ENCODE measurements at regions not wholly inside any gene's neighbourhood (a gene's known extent, or its start where the extent isn't known, plus 50 kb on each side); places are given as distances from the start of the nearest gene placed in this dataset.
"Not testable (repeated sequence)": the region's sequence is repeated elsewhere in the genome, so short reads cannot be mapped to it uniquely, and the experiment has no call there.

GRCh38 chr1:60913708-60914107 lies 168.7 kb upstream of the NFIA start:
- not testable (repeated sequence) for DNase-seq

DNA sequence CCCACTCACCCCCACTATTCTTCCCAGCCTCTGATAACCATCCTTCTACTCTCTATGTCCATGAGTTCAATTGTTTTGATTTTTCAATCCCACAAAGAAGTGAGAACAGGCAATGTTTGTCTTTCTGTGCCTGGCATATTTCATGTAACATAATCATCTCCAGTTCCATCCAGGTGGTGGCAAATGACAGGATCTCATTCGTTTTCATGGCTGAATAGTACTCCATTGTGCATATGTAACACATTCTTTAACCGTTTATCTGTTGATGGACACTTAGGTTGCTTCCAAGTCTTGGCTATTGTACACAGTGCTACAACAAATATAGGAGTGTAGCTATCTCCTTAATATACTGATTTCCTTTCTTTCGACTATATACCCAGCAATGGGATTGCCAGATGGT lies 169.3 kb upstream of the NFIA start:
- DNase-seq, result no peak

GRCh38 chr1:60911966-60912697 lies 170.2 kb upstream of the NFIA start:
- DNase-seq, result peak; percentile 76

- DNase-seq, result no peak
Observed at GRCh38 chr1:60908159-60908558, 174.2 kb upstream of the NFIA start.

DNA sequence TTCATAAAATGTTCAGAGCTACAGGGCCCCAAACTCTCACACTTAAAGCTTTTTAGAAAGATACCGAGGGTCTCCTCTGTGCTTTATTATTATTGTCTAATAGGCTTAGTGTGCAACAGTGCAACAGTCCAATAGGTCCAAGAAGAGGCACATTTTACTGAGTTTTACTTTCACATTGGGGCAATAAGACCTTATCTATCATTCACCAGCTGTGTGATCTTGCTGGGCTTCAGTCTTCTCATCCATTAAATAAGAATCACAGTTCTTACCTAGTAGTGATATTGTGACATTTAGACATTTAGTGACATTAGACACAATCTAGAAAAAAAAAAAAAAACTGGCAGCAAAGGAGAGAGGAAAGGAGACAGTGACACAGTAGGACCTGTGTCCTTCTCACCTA lies 175.8 kb upstream of the NFIA start:
- DNase-seq, result no peak

DNA sequence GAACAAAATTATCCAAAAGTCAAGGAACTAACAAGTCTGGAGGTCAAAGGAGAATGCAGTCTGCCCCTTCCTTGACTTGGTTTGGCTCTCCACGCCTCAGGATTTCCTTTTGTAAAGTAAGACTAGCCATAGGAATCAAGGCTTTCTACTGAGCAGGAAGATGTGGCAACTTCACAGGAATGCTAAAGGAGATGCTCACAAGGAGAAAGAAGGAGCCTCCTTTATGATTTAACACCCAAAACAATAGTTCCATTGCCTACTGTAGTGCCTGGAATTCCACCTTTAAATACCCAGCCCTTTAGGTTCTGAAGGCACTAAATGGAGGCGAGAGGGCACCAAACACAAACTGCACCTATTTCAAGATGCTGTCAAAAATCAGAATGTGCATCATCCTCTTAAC lies 176.3 kb upstream of the NFIA start:
- no peak for DNase-seq

- no peak for DNase-seq
Observed at GRCh38 chr1:60904099-60904851, 178.1 kb upstream of the NFIA start.

GRCh38 chr1:60903591-60903990 lies 178.8 kb upstream of the NFIA start:
- no peak for DNase-seq

DNA sequence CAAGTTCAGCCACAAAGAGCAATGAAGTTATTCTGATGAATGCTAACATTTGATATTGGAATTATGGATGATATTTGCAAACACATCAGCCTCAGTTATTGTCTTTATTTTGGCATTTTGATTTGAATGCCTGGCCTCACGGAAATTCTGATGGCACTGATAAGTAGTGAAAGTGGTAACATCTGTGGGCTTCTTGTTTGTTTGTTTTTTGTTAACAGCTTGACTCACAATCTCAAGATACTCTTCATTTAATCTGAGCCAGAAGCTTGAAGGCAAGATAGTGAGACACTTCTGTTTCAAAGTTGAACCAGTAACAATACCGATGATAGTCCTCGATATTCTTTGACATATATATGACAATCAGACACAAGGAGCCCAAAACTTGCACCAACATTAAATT lies 182.9 kb upstream of the NFIA start:
- DNase-seq, result no peak

DNA sequence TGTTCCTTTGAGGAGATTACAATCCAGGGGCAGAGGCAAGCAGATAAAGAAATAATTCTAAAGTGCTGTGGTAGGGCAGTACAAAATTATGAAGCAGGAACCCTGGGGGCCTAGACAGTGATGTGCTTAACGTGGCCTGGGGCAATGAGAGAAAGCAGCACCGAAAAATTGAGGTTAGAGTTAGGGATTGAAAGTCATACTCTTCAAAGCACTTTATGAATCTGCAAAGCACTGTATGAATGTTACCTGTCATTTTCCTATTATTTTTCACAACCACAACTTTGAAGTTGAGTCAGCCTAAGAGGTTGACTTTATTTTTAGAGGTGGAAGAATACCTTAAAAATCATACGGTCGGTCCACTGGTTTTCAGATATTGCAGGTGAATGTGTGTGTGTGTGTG lies 183.4 kb upstream of the NFIA start:
- DNase-seq, result no peak

DNA sequence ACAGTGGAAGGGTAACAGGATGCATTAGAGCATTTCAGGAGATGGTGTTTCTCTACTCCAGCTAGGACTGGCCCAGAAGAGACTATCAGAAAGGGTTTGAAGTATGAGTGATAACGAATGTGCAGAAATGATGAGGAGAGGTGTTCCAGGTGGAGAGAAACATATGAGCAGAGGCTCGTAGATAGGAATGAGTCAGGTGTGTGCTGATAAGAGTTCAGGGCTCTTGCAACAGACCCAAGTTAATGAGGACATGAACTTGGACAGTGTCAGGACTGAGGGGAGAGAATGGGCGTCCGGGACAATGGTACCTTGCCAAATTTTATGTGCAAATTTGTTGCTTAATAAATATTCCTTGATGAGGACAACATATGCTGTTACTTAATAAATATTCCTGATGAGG lies 183.9 kb upstream of the NFIA start:
- DNase-seq, result no peak

- DNase-seq, result no peak
Observed at GRCh38 chr1:60896701-60897363, 185.5 kb upstream of the NFIA start.

DNA sequence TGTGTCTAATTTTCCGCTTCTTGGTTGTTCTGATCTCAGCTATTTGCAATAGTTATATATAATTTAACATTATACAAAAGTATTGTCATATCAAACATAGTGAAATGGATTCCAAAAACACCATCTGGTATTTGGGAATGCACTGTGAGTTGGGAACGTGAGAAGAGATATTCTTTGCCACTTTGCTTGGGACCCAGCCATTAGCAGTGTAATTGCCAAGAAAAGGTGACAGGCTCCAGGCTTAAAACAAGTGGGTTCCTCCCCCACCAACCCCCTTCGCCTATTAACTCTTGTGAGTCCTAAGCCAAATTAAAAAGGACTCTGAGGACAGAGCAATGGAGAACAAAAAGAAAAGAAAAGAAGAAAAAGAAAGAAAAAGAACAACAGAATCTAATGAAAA lies 186.7 kb upstream of the NFIA start:
- DNase-seq, result no peak

GRCh38 chr1:60895252-60895651 lies 187.1 kb upstream of the NFIA start:
- no peak for DNase-seq

DNA sequence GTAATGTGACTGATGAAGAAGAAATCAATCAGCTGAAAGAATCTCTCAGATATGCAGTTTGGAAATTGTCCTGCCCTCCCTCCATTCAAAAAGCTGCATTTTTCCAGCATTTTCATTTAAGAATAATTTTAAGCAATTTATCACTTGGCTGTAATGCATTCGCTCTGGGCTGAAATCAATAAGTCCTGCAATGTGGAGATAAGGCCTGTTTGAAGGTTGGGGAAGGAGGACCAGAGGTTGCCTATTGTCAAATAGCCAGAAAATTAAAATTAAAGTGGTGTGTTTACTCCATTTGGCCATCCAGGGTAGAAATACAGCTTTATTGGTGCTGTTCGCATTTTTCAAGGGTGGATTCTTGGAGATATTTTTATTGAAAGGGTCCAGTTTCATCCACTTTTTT lies 187.6 kb upstream of the NFIA start:
- DNase-seq, result no peak

DNA sequence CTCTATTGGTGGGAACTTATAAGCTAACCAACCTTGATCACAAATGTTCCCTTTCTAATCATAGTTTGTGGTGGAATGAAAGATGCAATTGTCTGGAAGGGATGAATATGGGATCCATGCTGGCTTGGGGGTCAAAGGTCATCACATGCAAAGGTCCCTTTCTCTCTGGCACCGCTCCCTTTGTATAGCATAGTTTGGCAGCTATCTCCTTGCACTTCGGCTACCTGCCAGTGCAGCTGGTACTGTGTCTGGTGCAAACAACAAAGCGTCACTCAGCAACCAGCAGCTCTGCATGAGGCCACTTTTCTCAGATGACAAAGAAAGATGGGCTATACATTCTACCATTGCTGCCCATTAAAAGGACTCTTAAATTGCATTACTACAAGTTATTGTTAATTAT lies 188.2 kb upstream of the NFIA start:
- DNase-seq, result no peak

GRCh38 chr1:60893136-60893930 lies 189.0 kb upstream of the NFIA start:
- no peak for DNase-seq

- DNase-seq, result no peak
Observed at GRCh38 chr1:60891765-60892164, 190.6 kb upstream of the NFIA start.

DNA sequence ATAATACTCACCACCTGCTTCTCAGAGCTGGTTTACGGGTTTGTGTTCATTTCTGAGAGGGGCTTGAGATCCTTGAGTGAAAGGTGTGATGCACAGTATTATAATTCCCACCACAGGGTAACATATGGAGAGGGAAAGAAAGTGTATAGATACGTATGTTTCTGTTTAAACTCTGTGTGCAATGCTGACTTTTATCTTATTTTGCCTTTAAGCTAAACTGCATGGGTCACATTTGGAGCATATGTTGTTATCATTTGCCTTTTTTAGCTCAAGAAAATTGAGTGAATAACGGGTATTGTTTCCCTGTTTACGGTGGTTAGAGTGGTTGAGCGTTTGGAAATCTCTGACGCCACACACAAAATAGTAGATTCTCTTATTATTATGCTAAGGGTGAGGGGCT lies 191.1 kb upstream of the NFIA start:
- DNase-seq, result no peak

DNA sequence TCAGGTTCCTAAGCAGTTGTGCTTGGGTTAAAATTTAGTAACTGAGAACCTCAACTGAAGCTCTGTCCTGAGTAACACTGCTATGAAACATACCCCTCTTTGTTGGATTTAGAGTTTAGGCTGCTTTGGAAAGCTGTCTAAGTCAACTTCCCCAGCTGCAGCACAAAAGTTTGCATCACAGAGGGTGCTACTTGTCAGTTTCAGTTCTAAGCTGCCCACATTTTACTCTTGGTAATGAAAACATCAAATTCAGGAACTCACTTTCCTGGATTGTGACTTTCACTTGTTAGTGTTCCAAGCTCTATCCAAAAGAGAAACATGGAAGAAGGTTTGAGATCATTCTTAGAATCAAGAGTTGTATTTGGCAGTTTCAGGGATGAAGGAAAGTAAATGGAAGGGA lies 191.7 kb upstream of the NFIA start:
- DNase-seq, result no peak

DNA sequence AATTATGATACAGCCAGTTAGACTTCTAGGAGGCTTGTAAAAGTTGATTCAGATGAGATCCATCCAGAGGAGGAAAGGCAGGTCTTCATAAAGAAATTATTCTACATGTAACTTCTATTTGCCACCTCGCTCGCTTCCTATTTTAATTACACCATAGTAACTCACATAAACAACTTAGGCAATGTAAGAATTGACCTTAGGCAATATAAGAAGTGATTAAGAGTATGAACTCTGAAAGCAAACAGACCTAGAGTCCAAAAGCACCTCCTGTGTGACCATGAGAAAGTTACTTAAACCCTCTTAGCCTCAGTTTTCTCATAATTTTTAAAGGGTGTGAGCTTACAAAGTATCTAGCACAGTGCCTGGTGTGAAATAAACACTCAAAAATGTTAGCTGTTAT lies 192.7 kb upstream of the NFIA start:
- no peak for DNase-seq

GRCh38 chr1:60888126-60888525 lies 194.2 kb upstream of the NFIA start:
- DNase-seq, result no peak

- DNase-seq, result no peak
Observed at GRCh38 chr1:60886793-60887331, 195.5 kb upstream of the NFIA start.
